Endodermal cell (in vitro differentiated cells): ENCODE measurements at regions not wholly inside any gene's neighbourhood (a gene's known extent, or its start where the extent isn't known, plus 50 kb on each side); places are given as distances from the start of the nearest gene placed in this dataset.

ENCODE experiments used
- DNase-seq: peaks from one replicate; pipeline ENCODE4 v3.0.0-alpha.2; 2017
- H3K27ac ChIP-seq: 2 replicates; pipeline ENCODE4 v1.5.1; 2013; ENCODE audit warnings: mild to moderate bottlenecking, low read depth, low read length, moderate library complexity
- H3K27me3 ChIP-seq: 2 replicates; pipeline ENCODE4 v1.6.1; 2013; ENCODE audit warnings: mild to moderate bottlenecking, low read length, moderate library complexity; ENCODE audit not compliant: insufficient read depth, control insufficient read depth, poor library complexity, severe bottlenecking
- H3K36me3 ChIP-seq: 2 replicates; pipeline ENCODE4 v1.7.0; 2013; ENCODE audit warnings: mild to moderate bottlenecking, low read length, moderate library complexity; ENCODE audit not compliant: control insufficient read depth, insufficient read depth
- H3K4me1 ChIP-seq: one replicate; pipeline ENCODE4 v1.7.0; 2013; ENCODE audit warnings: low read length; ENCODE audit not compliant: control insufficient read depth, insufficient read depth
- H3K4me3 ChIP-seq: 2 replicates; pipeline ENCODE4 v1.5.1; 2013; ENCODE audit warnings: mild to moderate bottlenecking, low read length, moderate library complexity
- H3K9ac ChIP-seq: 2 replicates; pipeline ENCODE4 v1.6.1; 2013; ENCODE audit warnings: mild to moderate bottlenecking, low read length, moderate library complexity; ENCODE audit not compliant: poor library complexity, severe bottlenecking; ENCODE audit errors: extremely low read depth
- H3K9me3 ChIP-seq: 2 replicates; pipeline ENCODE4 v1.6.1; 2013; ENCODE audit warnings: mild to moderate bottlenecking, low read length, moderate library complexity; ENCODE audit not compliant: control insufficient read depth
- H3K27ac Mint-ChIP-seq: 2 replicates; pipeline ENCODE4 v1.8.0; 2020; ENCODE audit warnings: mixed read lengths
- H3K27me3 Mint-ChIP-seq: 2 replicates; pipeline ENCODE4 v1.8.0; 2021; ENCODE audit warnings: mild to moderate bottlenecking, mixed read lengths; ENCODE audit not compliant: insufficient read depth
- H3K36me3 Mint-ChIP-seq: 2 replicates; pipeline ENCODE4 v1.8.0; 2020; ENCODE audit warnings: low read depth, mixed read lengths
- H3K4me1 Mint-ChIP-seq: 2 replicates; pipeline ENCODE4 v1.8.0; 2020; ENCODE audit warnings: mixed read lengths
- H3K4me3 Mint-ChIP-seq: 2 replicates; pipeline ENCODE4 v1.8.0; 2020; ENCODE audit warnings: mild to moderate bottlenecking, moderate library complexity, mixed read lengths
- H3K9me3 Mint-ChIP-seq: 2 replicates; pipeline ENCODE4 v1.8.0; 2020; ENCODE audit warnings: mild to moderate bottlenecking, mixed read lengths
- CTCF ChIP-seq: fragments of 200-600 bp; sonication (generic); conservative IDR thresholded peaks from 2 replicates; pipeline ENCODE4 v1.5.0; 2021; ENCODE audit warnings: antibody characterized with exemption, mild to moderate bottlenecking
- WGBS, 2 experiments: methylation state at CpG; one replicate each; pipeline versions ENCODE4 v1.1.5 to v1.1.7; 2013; ENCODE audit warnings: missing lambda C conversion rate in 2 of 2, mixed read lengths in 1 of 2; ENCODE audit not compliant: insufficient coverage in 1 of 2, insufficient read length in 1 of 2; 5-methylcytosine and 5-hydroxymethylcytosine counted together

GRCh38 chr2:196528486-196529223 lies 110.9 kb upstream of the CCDC150 start:
- no peaks in the 10 kb centered on the region for H3K36me3 ChIP-seq
- Mint-ChIP-seq H3K27me3 (no peaks in the 10 kb centered on the region), H3K4me1 (no peaks in the 10 kb centered on the region), H3K36me3 (peaks cover 4% of the 10 kb centered on the region), H3K4me3 (no peak overlapping the region), H3K9me3 (peaks cover 8% of the 10 kb centered on the region), H3K27ac (no peak overlapping the region)
- peaks cover 8% of the 10 kb centered on the region for H3K9me3 ChIP-seq
- H3K27me3 ChIP-seq, result no peaks in the 10 kb centered on the region
- H3K9ac ChIP-seq, result no peak overlapping the region
- 89% methylated on average over 1 of the region's 1 CpG; no CpG with 5 or more reads in 1 of the 2 experiments for WGBS, 2 experiments
- TF ChIP-seq CTCF, result no peak
- no peak overlapping the region for H3K27ac ChIP-seq
- H3K4me3 ChIP-seq, result no peak overlapping the region
- DNase-seq, result no peak
- no peaks in the 10 kb centered on the region for H3K4me1 ChIP-seq

GRCh38 chr2:196530910-196531309 lies 108.6 kb upstream of the CCDC150 start:
- Mint-ChIP-seq H3K4me1 (no peaks in the 10 kb centered on the region), H3K9me3 (peaks cover 8% of the 10 kb centered on the region), H3K4me3 (no peak overlapping the region), H3K36me3 (peaks cover 4% of the 10 kb centered on the region), H3K27me3 (no peaks in the 10 kb centered on the region), H3K27ac (no peak overlapping the region)
- WGBS, 2 experiments, result 97 to 98% methylated on average over 3 to 4 of the region's 4 CpGs
- H3K27ac ChIP-seq, result no peak overlapping the region
- H3K4me1 ChIP-seq, result no peaks in the 10 kb centered on the region
- TF ChIP-seq CTCF, result no peak
- no peak for DNase-seq
- no peak overlapping the region for H3K4me3 ChIP-seq
- peaks cover 8% of the 10 kb centered on the region for H3K9me3 ChIP-seq
- H3K27me3 ChIP-seq, result no peaks in the 10 kb centered on the region
- no peak overlapping the region for H3K9ac ChIP-seq
- H3K36me3 ChIP-seq, result no peaks in the 10 kb centered on the region

DNA sequence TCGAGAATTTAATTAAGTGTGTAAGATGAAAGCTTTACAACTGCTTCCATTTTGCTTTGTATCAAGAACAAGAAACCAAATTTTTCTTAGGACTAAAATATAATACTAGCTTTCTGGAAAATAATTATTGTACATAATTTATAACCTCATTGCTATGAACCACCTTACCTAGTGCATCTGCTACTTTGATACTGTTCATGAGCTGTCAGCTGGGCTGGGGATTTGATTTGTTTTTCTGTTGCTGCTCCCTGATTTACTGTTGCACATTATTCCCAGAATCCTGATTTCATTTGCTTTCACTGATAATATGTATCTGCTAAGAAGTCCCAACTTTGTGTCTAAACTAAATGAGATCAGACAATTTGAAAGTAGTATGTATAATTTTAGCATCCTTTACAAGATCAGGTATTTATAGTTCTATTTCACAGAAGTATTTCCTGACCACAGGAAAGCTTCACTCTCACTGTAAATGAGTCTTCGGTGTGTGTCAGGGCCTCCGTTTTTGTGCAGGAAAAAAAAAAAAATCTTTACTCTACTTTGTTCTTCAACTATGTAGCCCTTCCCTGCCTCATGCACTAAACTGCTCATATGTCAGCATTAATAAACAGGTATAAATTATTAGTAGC lies 105.6 kb upstream of the CCDC150 start:
- WGBS, 2 experiments, result 81 to 83% methylated on average over 1 to 2 of the region's 3 CpGs
- H3K27me3 ChIP-seq, result no peaks in the 10 kb centered on the region
- no peak for TF ChIP-seq CTCF
- Mint-ChIP-seq H3K4me3 (no peak overlapping the region), H3K27me3 (no peaks in the 10 kb centered on the region), H3K27ac (no peak overlapping the region), H3K36me3 (no peaks in the 10 kb centered on the region), H3K9me3 (no peaks in the 10 kb centered on the region), H3K4me1 (no peaks in the 10 kb centered on the region)
- no peak overlapping the region for H3K9ac ChIP-seq
- H3K4me3 ChIP-seq, result no peak overlapping the region
- H3K4me1 ChIP-seq, result no peaks in the 10 kb centered on the region
- DNase-seq, result no peak
- H3K27ac ChIP-seq, result no peak overlapping the region
- H3K36me3 ChIP-seq, result no peaks in the 10 kb centered on the region
- H3K9me3 ChIP-seq, result no peaks in the 10 kb centered on the region
